ENCODE measurements at regions not wholly inside any gene's neighbourhood (a gene's known extent, or its start where the extent isn't known, plus 50 kb on each side); places are given as distances from the start of the nearest gene placed in this dataset.

GRCh38 chr4:75371915-75372314 lies 142.3 kb downstream of the RCHY1 start:
- TF ChIP-seq, protein P1, sequence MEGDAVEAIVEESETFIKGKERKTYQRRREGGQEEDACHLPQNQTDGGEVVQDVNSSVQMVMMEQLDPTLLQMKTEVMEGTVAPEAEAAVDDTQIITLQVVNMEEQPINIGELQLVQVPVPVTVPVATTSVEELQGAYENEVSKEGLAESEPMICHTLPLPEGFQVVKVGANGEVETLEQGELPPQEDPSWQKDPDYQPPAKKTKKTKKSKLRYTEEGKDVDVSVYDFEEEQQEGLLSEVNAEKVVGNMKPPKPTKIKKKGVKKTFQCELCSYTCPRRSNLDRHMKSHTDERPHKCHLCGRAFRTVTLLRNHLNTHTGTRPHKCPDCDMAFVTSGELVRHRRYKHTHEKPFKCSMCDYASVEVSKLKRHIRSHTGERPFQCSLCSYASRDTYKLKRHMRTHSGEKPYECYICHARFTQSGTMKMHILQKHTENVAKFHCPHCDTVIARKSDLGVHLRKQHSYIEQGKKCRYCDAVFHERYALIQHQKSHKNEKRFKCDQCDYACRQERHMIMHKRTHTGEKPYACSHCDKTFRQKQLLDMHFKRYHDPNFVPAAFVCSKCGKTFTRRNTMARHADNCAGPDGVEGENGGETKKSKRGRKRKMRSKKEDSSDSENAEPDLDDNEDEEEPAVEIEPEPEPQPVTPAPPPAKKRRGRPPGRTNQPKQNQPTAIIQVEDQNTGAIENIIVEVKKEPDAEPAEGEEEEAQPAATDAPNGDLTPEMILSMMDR (IDR thresholded peaks at IDR 0.05; ENCODE audit: borderline replicate concordance, control extremely low read depth, extremely low read depth, insufficient read depth, missing control alignments), result no peak
- in situ Hi-C loops (cut with MboI; ENCODE audit: low sequenced_read_pairs, unreplicated experiment), result no loop called here
- DNase-seq (ENCODE audit: low spot score), result no peak

- TF ChIP-seq, protein P1 (IDR thresholded peaks at IDR 0.05; ENCODE audit: borderline replicate concordance, control extremely low read depth, extremely low read depth, insufficient read depth, missing control alignments), result no peak
- in situ Hi-C loops (cut with MboI; ENCODE audit: low sequenced_read_pairs, unreplicated experiment), result no loop called here
- no peak for DNase-seq (ENCODE audit: low spot score)
These were observed 143.6 kb downstream of the RCHY1 start for GRCh38 chr4:75370576-75370975.

DNA sequence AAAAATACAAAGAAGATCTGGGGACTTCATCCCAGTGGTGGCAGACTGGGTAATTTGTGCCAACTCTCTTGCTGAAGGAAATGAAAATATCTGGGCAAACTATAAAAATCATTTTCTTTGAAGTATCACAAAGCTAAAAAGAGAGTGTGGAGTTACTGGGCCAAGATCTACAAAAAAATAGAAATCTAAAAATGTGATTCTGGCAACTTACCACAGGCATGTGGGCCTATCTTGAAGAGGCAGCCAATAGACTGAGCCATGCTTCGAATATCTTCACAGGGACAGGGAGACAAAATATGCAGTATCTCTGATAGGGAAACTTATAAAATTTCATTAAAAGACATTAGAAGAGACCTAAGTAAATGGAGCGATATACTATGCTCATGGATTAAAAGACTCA lies 168.8 kb downstream of the RCHY1 start:
- DNase-seq (ENCODE audit: low spot score), result no peak
- TF ChIP-seq, protein P1 (IDR thresholded peaks at IDR 0.05; ENCODE audit: borderline replicate concordance, control extremely low read depth, extremely low read depth, insufficient read depth, missing control alignments), result no peak
- in situ Hi-C loops (cut with MboI; ENCODE audit: low sequenced_read_pairs, unreplicated experiment), result no loop called here

- in situ Hi-C loops (cut with MboI; ENCODE audit: low sequenced_read_pairs, unreplicated experiment), result no loop called here
- DNase-seq (ENCODE audit: low spot score), result no peak
- TF ChIP-seq, protein P1 (IDR thresholded peaks at IDR 0.05; ENCODE audit: borderline replicate concordance, control extremely low read depth, extremely low read depth, insufficient read depth, missing control alignments), result no peak
These were observed 169.3 kb downstream of the RCHY1 start for GRCh38 chr4:75344915-75345314.

- no peak for DNase-seq (ENCODE audit: low spot score)
- TF ChIP-seq, protein P1 (IDR thresholded peaks at IDR 0.05; ENCODE audit: borderline replicate concordance, control extremely low read depth, extremely low read depth, insufficient read depth, missing control alignments), result no peak
- in situ Hi-C loops (cut with MboI; ENCODE audit: low sequenced_read_pairs, unreplicated experiment), result no loop called here
These were observed 170.9 kb downstream of the RCHY1 start for GRCh38 chr4:75343333-75343732.

- in situ Hi-C loops (cut with MboI; ENCODE audit: low sequenced_read_pairs, unreplicated experiment), result no loop called here
- no peak for DNase-seq (ENCODE audit: low spot score)
- TF ChIP-seq, protein P1 (IDR thresholded peaks at IDR 0.05; ENCODE audit: borderline replicate concordance, control extremely low read depth, extremely low read depth, insufficient read depth, missing control alignments), result no peak
These were observed 173.6 kb downstream of the RCHY1 start for GRCh38 chr4:75340561-75340960.
